Aorta (tissue), 5 donors: ENCODE measurements at regions not wholly inside any gene's neighbourhood (a gene's known extent, or its start where the extent isn't known, plus 50 kb on each side); places are given as distances from the start of the nearest gene placed in this dataset.

Experiments used
- ATAC-seq: fragments of 200-7000 bp; cut with Tn5 transposase; one replicate; pipeline ENCODE4 v1.9.1; 2022; ENCODE audit warnings: moderate library complexity; ENCODE audit not compliant: low FRiP score
- DNase-seq, 2 donors: peaks; one replicate each; pipeline ENCODE4 v3.0.0-alpha.2; 2020
- H3K27ac ChIP-seq, 2 donors: one replicate each; pipeline ENCODE4 v1.5.1; 2013; ENCODE audit warnings: low read length in 2 of 2, mild to moderate bottlenecking in 2 of 2, moderate library complexity in 2 of 2, control low read depth in 1 of 2, inconsistent platforms in 1 of 2, low read depth in 1 of 2
- H3K27me3 ChIP-seq, 2 donors: one replicate each; pipeline ENCODE4 v1.6.1; 2013; ENCODE audit warnings: control low read depth in 1 of 2, low read length in 1 of 2, mild to moderate bottlenecking in 1 of 2, moderate library complexity in 1 of 2; ENCODE audit not compliant: insufficient read depth in 2 of 2, control insufficient read depth in 1 of 2
- H3K36me3 ChIP-seq, 2 donors: one replicate each; pipeline ENCODE4 v1.6.1; 2013; ENCODE audit warnings: control low read depth in 1 of 2, low read length in 1 of 2, mild to moderate bottlenecking in 1 of 2; ENCODE audit not compliant: insufficient read depth in 2 of 2, control insufficient read depth in 1 of 2
- H3K4me1 ChIP-seq, 2 donors: one replicate each; pipeline ENCODE4 v1.6.1; 2013; ENCODE audit warnings: low read length in 2 of 2, control low read depth in 1 of 2, mild to moderate bottlenecking in 1 of 2, moderate library complexity in 1 of 2; ENCODE audit not compliant: insufficient read depth in 2 of 2, control insufficient read depth in 1 of 2
- H3K4me3 ChIP-seq, 2 donors: one replicate each; pipeline ENCODE4 v1.5.1; 2013; ENCODE audit warnings: low read length in 2 of 2, control low read depth in 1 of 2, mild to moderate bottlenecking in 1 of 2
- H3K9me3 ChIP-seq: one replicate; pipeline ENCODE4 v1.6.1; 2013; ENCODE audit warnings: mild to moderate bottlenecking, low read length; ENCODE audit not compliant: control insufficient read depth
- intact Hi-C, 2 donors: fragments of 100-400 bp; cut with DNase I; formaldehyde crosslinking; loops; one replicate each; pipeline versions ENCODE4 v1.14.2 to v1.15.0; 2022
- donor health status: healthy with polysubstance abuse.
- donor health status: Bipolar disorder and iron deficiency.
- donor health status: DM: no; HTN: no; CAD: no.
- donor health status: DM: no; HTN: no; CAD: no.
- donor health status: DM: yes; HTN: yes; CAD: no.

- no peak for ATAC-seq
- intact Hi-C loops, result no loop called here
- no peaks in the 10 kb centered on the region for H3K36me3 ChIP-seq
- no peak overlapping the region for H3K4me3 ChIP-seq
- no peaks in the 10 kb centered on the region for H3K27me3 ChIP-seq
- no peaks in the 10 kb centered on the region for H3K9me3 ChIP-seq
- no peak overlapping the region for H3K27ac ChIP-seq
- H3K4me1 ChIP-seq, result no peaks in the 10 kb centered on the region
- DNase-seq, result no peak
Observed at GRCh38 chr1:232899839-232900238, 50.6 kb upstream of the NTPCR start.
